K562 (cell line): ENCODE measurements at regions not wholly inside any gene's neighbourhood (a gene's known extent, or its start where the extent isn't known, plus 50 kb on each side); places are given as distances from the start of the nearest gene placed in this dataset.

ENCODE experiments used
- ATAC-seq: fragments of 200-7000 bp; cut with Tn5 transposase; 3 replicates; pipeline ENCODE4 v1.9.1; 2020; ENCODE audit warnings: moderate library complexity
- BruUV-seq: library from RNA; stranded (reverse); fragments of 400-500 nt; replicated peaks from 2 replicates; lab custom pipeline; 2021; lab: Mats Ljungman, UMichigan
- CTCF ChIA-PET: fragments of 300-600 bp; formaldehyde crosslinking; extraction: SDS; loops from one replicate; lab custom pipeline; 2021; ENCODE audit warnings: low intra/inter-chr PET ratio; lab: Yijun Ruan, JAX
- POLR2A ChIA-PET: fragments of 300-600, 350-650 bp; sonication (Branson Sonifier 250); formaldehyde crosslinking; extraction: SDS; loops from one replicate; lab custom pipeline; 2021; ENCODE audit warnings: antibody characterized with exemption, inconsistent platforms; lab: Yijun Ruan, JAX
- DNase-seq, 4 experiments: peaks; one replicate each; pipeline versions ENCODE4 v3.0.0 to v3.0.0-alpha.2; 2011 to 2018; ENCODE audit warnings: low spot score in 3 of 4, mixed read lengths in 3 of 4; ENCODE audit errors: extremely low read depth in 1 of 4
- FAIRE-seq: peaks from 2 replicates; lab custom pipeline; 2011; peaks lifted over from hg19 to GRCh38; lab: Jason Lieb, UNC
- H2AFZ ChIP-seq: 2 replicates; pipeline ENCODE4 v1.6.0; 2011; ENCODE audit warnings: low read depth, low read length, control low read depth, inconsistent platforms
- H3K27ac ChIP-seq: fragments of 200-600 bp; 3 replicates; pipeline ENCODE4 v1.8.0; 2011; ENCODE audit warnings: low read depth, mild to moderate bottlenecking, control low read depth, inconsistent platforms, low read length, moderate library complexity, mixed read lengths; ENCODE audit errors: extremely low read depth
- H3K27me3 ChIP-seq, 2 experiments: fragments of 300-600 bp in 1 of 2; 2 replicates in 1 of 2; 3 replicates in 1 of 2; pipeline versions ENCODE4 v1.6.0 to v1.8.0; 2011; ENCODE audit warnings: inconsistent platforms in 2 of 2, low read length in 2 of 2, mild to moderate bottlenecking in 1 of 2, mixed read lengths in 1 of 2, moderate library complexity in 1 of 2; ENCODE audit not compliant: control insufficient read depth in 2 of 2, insufficient read depth in 2 of 2
- H3K36me3 ChIP-seq: fragments of 300-600 bp; 3 replicates; pipeline ENCODE4 v1.8.0; 2011; ENCODE audit warnings: mild to moderate bottlenecking, low read length, inconsistent platforms; ENCODE audit not compliant: control insufficient read depth, insufficient read depth
- H3K4me1 ChIP-seq, 2 experiments: fragments of 200-600 bp in 1 of 2; replicated peaks in 1 of 2; 2 replicates in 1 of 2; 3 replicates in 1 of 2; pipeline versions ENCODE4 v1.5.1 to v1.8.0; 2011; ENCODE audit warnings: inconsistent platforms in 2 of 2, low read length in 2 of 2, mild to moderate bottlenecking in 1 of 2, mixed read lengths in 1 of 2, moderate library complexity in 1 of 2; ENCODE audit not compliant: control insufficient read depth in 2 of 2, insufficient read depth in 2 of 2
- H3K4me2 ChIP-seq: 2 replicates; pipeline ENCODE4 v1.6.1; 2011; ENCODE audit warnings: low read length, control low read depth, inconsistent platforms, mixed read lengths; ENCODE audit not compliant: insufficient read depth
- H3K4me3 ChIP-seq: fragments of 200-600 bp; sonication (generic), shearing (Covaris generic); 2 replicates; pipeline ENCODE4 v1.5.1; 2016; ENCODE audit warnings: control low read depth, inconsistent platforms
- H3K79me2 ChIP-seq: fragments of 200-600 bp; 3 replicates; pipeline ENCODE4 v1.8.0; 2011; ENCODE audit warnings: low read length, inconsistent platforms; ENCODE audit not compliant: control insufficient read depth, insufficient read depth
- H3K9ac ChIP-seq, 2 experiments: 2 replicates each; pipeline versions ENCODE4 v1.6.0 to v1.6.1; 2011; ENCODE audit warnings: low read depth in 2 of 2, low read length in 2 of 2, control low read depth in 1 of 2, inconsistent platforms in 1 of 2, mild to moderate bottlenecking in 1 of 2, mixed read lengths in 1 of 2; ENCODE audit not compliant: insufficient read depth in 1 of 2
- H3K9me1 ChIP-seq: one replicate; pipeline ENCODE4 v1.6.0; 2011; ENCODE audit warnings: inconsistent platforms, mild to moderate bottlenecking, low read length, moderate library complexity; ENCODE audit not compliant: control insufficient read depth, insufficient read depth
- H3K9me3 ChIP-seq: replicated peaks from 2 replicates; pipeline ENCODE4 v1.5.1; 2011; ENCODE audit warnings: low read depth, low read length, inconsistent platforms; ENCODE audit not compliant: control insufficient read depth, insufficient read depth
- H4K20me1 ChIP-seq: replicated peaks from 2 replicates; pipeline ENCODE4 v1.6.1; 2011; ENCODE audit warnings: low read length, inconsistent platforms, mixed read lengths; ENCODE audit not compliant: control insufficient read depth, insufficient read depth
- CSDE1 ChIP-seq, 2 experiments: fragments of 450-650 bp; IDR thresholded peaks; 2 replicates each; pipeline ENCODE4 v1.6.1; 2016; ENCODE audit warnings: mild to moderate bottlenecking in 1 of 2
- KAT2B ChIP-seq: IDR thresholded peaks from one replicate; pipeline ENCODE4 v1.6.1; 2012; ENCODE audit warnings: low read depth, mild to moderate bottlenecking, control low read depth, inconsistent platforms, low read length, moderate library complexity
- POLR2AphosphoS2 ChIP-seq: IDR thresholded peaks from 2 replicates; pipeline ENCODE4 v1.6.1; 2012; ENCODE audit warnings: low read length, improper control_type of control experiment
- SREBF2 ChIP-seq: sonication (generic); formaldehyde crosslinking; IDR thresholded peaks from 2 replicates; pipeline ENCODE4 v1.4.0; 2020; ENCODE audit warnings: mild to moderate bottlenecking, missing genetic modification reagents
- TRIM28 ChIP-seq: fragments of 450-650 bp; IDR thresholded peaks from 2 replicates; pipeline ENCODE4 v1.6.1; 2017
- ZNF224 ChIP-seq: sonication (generic); formaldehyde crosslinking; IDR thresholded peaks from 2 replicates; pipeline ENCODE4 v1.8.0; 2022; ENCODE audit warnings: mild to moderate bottlenecking, missing genetic modification reagents
- WGBS: fragments of 100-300 bp; shearing (Covaris generic); methylation state at CpG from one replicate; pipeline ENCODE4 v1.1.6; 2016; ENCODE audit warnings: low coverage, mixed read lengths; ENCODE audit not compliant: insufficient coverage; ENCODE audit errors: missing lambda C conversion rate; 5-methylcytosine and 5-hydroxymethylcytosine counted together
- in situ Hi-C: fragments of 300-500 bp; cut with MboI; formaldehyde crosslinking; loops from 4 replicates; pipeline ENCODE4 v1.15.0; 2018; ENCODE audit warnings: inconsistent platforms, mixed read lengths
- intact Hi-C: fragments of 100-400 bp; cut with micrococcal nuclease; formaldehyde crosslinking; loops from 2 replicates; pipeline ENCODE4 v1.14.2; 2022
- TF ChIP-seq, protein P1 (sequence below), 2 experiments: IDR thresholded peaks; 2 replicates each; pipeline ENCODE4 v1.6.1; 2012; ENCODE audit warnings: improper control_type of control experiment in 2 of 2, low read depth in 2 of 2, low read length in 2 of 2, borderline replicate concordance in 1 of 2

DNA sequence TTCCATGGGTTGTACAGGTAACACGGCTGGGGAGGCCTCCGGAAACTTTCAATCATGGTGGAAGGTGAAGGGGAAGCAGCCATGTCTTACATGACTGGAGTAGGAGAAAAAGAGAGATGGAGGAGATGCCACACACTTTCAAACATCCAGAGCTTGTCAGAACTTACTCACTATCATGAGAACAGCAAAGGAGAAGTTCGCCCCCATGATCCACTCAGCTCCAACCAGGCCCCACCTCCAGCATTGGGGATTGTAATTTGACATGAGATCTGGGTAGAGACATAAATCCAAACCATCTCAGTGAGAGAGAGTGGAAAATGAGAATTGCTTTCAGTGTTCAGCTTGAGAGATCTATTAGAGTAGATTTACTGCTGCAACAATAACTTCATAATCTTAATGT, 210.9 kb downstream of the NDFIP2 start:
- POLR2A ChIA-PET = no interaction called here
- no peak overlapping the region for H3K27ac ChIP-seq
- intact Hi-C loops = no loop called here

More for the DNA sequence above, 210.9 kb downstream of the NDFIP2 start:
- in situ Hi-C loops = no loop called here
- Histone ChIP-seq H3K27me3 (no peaks in the 10 kb centered on the region), H3K4me1 (no peaks in the 10 kb centered on the region), H3K4me3 (no peak overlapping the region), H3K9me3 (no peaks in the 10 kb centered on the region), H3K9me1 (no peaks in the 10 kb centered on the region), H3K9ac (no peak overlapping the region), H2AFZ (no peak overlapping the region)
- ATAC-seq = no peak
- BruUV-seq = no TSS peak
- TF ChIP-seq TRIM28 (no peak), SREBF2 (CRISPR knock-in tag) (no peak), CSDE1 (IDR thresholded peaks at IDR 0.05) (no peak), ZNF224 (CRISPR knock-in tag) (no peak), POLR2AphosphoS2 (no peak), KAT2B (no peak)
- TF ChIP-seq, protein P1, sequence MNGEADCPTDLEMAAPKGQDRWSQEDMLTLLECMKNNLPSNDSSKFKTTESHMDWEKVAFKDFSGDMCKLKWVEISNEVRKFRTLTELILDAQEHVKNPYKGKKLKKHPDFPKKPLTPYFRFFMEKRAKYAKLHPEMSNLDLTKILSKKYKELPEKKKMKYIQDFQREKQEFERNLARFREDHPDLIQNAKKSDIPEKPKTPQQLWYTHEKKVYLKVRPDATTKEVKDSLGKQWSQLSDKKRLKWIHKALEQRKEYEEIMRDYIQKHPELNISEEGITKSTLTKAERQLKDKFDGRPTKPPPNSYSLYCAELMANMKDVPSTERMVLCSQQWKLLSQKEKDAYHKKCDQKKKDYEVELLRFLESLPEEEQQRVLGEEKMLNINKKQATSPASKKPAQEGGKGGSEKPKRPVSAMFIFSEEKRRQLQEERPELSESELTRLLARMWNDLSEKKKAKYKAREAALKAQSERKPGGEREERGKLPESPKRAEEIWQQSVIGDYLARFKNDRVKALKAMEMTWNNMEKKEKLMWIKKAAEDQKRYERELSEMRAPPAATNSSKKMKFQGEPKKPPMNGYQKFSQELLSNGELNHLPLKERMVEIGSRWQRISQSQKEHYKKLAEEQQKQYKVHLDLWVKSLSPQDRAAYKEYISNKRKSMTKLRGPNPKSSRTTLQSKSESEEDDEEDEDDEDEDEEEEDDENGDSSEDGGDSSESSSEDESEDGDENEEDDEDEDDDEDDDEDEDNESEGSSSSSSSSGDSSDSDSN (IDR thresholded peaks at IDR 0.05; ENCODE audit: borderline replicate concordance in 1 of 2, low read depth in 2 of 2, low read length in 2 of 2) = no peak
- TF ChIP-seq, all 486 proteins: peak for 0
- DNase-seq = no peak
- H3K4me2 ChIP-seq = no peak overlapping the region
- no peaks in the 10 kb centered on the region for H3K36me3 ChIP-seq
- no peak for FAIRE-seq
- no peaks in the 10 kb centered on the region for H4K20me1 ChIP-seq
- H3K79me2 ChIP-seq = no peaks in the 10 kb centered on the region
- 5% methylated on average over 3 of the region's 3 CpGs for WGBS
- CTCF ChIA-PET = no interaction called here
